ENCODE measurements at regions not wholly inside any gene's neighbourhood (a gene's known extent, or its start where the extent isn't known, plus 50 kb on each side); places are given as distances from the start of the nearest gene placed in this dataset.

DNA sequence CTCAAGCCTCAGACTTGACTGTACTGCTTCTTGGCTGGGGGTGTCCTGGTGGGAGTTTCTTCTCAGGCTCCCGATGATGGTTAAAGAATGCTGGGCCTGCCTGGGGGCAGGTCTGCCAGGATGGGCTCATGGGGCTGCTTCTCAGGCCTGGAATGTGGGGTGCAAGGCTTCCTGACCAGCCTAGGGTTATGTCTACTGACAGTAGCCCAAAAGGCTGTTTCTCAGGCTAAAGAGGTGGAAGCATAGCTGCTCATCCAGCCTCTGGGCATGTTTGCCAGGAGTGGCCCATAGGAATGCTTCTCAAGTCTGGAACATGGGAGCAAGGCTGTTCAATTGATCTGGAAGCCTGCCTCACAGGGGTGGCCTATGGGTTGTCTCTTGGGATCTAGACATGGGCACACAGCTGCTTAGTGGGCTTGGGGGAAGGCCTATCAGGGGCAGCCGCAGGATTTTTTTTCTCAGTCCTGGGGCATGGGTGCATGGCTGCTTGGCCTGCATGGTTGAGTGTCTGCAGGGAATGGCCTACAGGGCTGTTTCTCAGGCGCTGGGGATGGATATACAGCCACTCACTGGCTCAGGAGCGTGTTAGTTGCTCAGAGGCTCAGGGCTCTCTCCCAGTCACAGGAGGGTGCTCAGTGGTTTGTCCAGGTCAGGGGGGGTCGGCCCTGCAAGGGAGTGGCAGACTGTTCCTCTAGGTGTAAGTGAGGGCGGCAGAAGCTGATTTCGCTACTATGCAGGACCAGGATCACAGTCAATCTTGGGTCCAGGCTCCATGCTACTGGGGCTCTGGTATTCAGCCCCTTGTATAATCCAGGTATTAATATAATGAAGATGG lies 617.3 kb upstream of the REG3G start:
- ATAC-seq = no peak
- ChIA-PET POLR2A (no interaction called here), CTCF (no interaction called here)
- no peak overlapping the region for H3K4me3 Mint-ChIP-seq
- no peaks in the 10 kb centered on the region for H3K36me3 Mint-ChIP-seq (ENCODE audit: low read depth)
- intact Hi-C loops (cut with DNase I, micrococcal nuclease) = no loop called here
- DNase-seq = no peak
- H3K27me3 Mint-ChIP-seq = no peaks in the 10 kb centered on the region
- no peaks in the 10 kb centered on the region for H3K4me1 Mint-ChIP-seq
- peaks cover 2% of the 10 kb centered on the region for H3K9me3 Mint-ChIP-seq (ENCODE audit: low read depth)
- no peak overlapping the region for H3K27ac Mint-ChIP-seq

DNA sequence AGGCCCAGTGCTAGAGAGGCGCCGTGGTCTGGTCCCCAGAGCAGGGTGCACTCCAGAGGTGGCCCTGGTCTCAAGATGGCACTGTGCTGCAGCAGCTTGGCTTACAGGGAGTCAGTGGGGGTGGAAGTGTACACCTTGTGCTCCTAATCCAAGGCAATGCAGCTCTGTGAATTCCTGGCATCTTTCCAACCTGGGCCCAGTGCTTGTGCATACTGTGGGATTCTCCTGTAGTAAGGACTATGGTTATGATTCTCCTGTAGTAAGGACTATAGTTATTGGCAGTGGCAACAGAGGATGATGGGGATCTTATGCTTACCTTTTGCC lies 616.7 kb upstream of the REG3G start:
- no peaks in the 10 kb centered on the region for H3K27me3 Mint-ChIP-seq
- no peak overlapping the region for H3K4me3 Mint-ChIP-seq
- intact Hi-C loops (cut with DNase I, micrococcal nuclease) = no loop called here
- DNase-seq (no peak), ATAC-seq (no peak)
- ChIA-PET POLR2A (no interaction called here), CTCF (no interaction called here)
- no peaks in the 10 kb centered on the region for H3K4me1 Mint-ChIP-seq
- peaks cover 2% of the 10 kb centered on the region for H3K9me3 Mint-ChIP-seq (ENCODE audit: low read depth)
- no peak overlapping the region for H3K27ac Mint-ChIP-seq
- no peaks in the 10 kb centered on the region for H3K36me3 Mint-ChIP-seq (ENCODE audit: low read depth)

DNA sequence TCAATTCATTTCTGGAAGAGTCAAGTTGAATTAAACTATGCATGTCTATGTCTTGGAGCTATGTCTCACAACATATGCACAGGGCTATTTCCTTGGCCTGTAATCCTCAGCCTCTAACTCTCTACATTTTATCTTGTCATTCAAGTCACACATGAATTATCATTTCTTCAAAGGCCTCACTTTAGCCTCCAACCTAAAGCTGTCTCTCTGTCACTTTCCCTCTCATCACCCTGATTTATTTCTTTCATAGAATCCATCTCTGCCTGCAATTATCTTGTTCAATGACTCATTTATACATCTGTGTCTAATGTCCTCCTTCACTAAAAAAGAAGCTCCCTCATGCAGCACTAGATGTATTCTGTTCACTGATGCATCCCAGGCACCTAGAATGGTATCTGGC lies 614.2 kb upstream of the REG3G start:
- Mint-ChIP-seq H3K36me3 (ENCODE audit: low read depth) (no peaks in the 10 kb centered on the region), H3K4me1 (no peaks in the 10 kb centered on the region), H3K27ac (no peak overlapping the region), H3K9me3 (ENCODE audit: low read depth) (peaks cover 8% of the 10 kb centered on the region), H3K4me3 (no peak overlapping the region), H3K27me3 (no peaks in the 10 kb centered on the region)
- ATAC-seq (no peak), DNase-seq (no peak)
- ChIA-PET POLR2A (no interaction called here), CTCF (no interaction called here)
- intact Hi-C loops (cut with DNase I, micrococcal nuclease) = no loop called here

DNA sequence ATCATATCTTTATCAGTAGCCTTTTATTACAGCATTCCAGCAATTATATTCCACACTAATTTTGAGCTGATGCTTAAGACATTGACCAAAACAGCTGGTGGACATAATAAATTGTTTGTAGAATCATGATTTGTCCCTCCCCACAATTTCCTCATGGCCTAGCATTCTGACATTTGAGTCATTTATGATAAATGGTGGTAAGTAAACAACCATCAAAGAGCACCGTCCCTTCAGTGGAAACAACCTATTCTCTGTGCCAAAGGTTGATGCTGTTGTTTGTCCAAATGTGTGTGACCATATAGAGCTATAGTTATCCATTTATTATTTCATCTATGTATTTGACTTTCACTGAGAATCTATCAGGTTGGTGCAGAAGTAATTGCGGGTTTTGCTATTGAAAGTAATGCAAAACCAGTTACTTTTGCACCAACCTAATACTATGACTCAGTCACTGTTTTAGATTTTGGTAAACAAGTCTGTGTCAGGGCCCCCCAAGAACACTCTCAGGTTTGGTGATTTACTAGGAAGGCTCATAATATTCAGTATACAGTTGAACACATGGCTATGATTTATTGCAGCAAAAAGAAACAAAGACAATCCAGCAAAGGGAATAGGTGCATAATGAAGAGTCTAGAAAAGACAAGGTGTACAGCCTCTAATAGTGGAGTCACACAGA lies 608.7 kb upstream of the REG3G start:
- Mint-ChIP-seq H3K4me1 (no peaks in the 10 kb centered on the region), H3K36me3 (ENCODE audit: low read depth) (no peaks in the 10 kb centered on the region), H3K27me3 (no peaks in the 10 kb centered on the region), H3K4me3 (no peak overlapping the region), H3K9me3 (ENCODE audit: low read depth) (peaks cover 15% of the 10 kb centered on the region), H3K27ac (no peak overlapping the region)
- ATAC-seq (no peak), DNase-seq (no peak)
- POLR2A ChIA-PET = no interaction called here
- intact Hi-C loops (cut with DNase I, micrococcal nuclease) = no loop called here
- CTCF ChIA-PET = no interaction called here

DNA sequence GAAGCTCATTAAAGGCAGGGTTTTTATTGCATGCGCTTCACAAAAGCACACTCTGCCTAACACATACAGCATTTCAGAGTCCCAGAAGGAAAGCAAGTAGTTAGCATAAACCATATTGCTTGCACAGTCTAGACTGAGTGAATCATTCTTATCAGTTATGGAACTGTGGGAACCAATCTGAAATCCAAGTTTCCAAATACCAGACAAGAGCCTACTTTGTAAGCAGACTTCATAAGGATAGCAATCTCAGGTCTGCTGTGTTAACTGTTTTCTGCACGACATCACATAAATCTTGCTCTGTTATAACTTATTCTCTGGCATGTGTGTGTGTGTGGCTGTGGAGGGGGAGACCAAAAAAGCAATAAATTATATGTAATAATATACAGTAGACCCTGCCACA lies 608.1 kb upstream of the REG3G start:
- intact Hi-C loops (cut with DNase I, micrococcal nuclease) = no loop called here
- ChIA-PET CTCF (interaction anchor here (0.5 kb wide), 1 partner anchor 481 kb away, joined by 3 read pairs; no protein-coding TSS in a partner anchor), POLR2A (no interaction called here)
- ATAC-seq (no peak), DNase-seq (no peak)
- Mint-ChIP-seq H3K9me3 (ENCODE audit: low read depth) (peaks cover 16% of the 10 kb centered on the region), H3K27me3 (no peaks in the 10 kb centered on the region), H3K27ac (no peak overlapping the region), H3K4me1 (no peaks in the 10 kb centered on the region), H3K36me3 (ENCODE audit: low read depth) (no peaks in the 10 kb centered on the region), H3K4me3 (no peak overlapping the region)

DNA sequence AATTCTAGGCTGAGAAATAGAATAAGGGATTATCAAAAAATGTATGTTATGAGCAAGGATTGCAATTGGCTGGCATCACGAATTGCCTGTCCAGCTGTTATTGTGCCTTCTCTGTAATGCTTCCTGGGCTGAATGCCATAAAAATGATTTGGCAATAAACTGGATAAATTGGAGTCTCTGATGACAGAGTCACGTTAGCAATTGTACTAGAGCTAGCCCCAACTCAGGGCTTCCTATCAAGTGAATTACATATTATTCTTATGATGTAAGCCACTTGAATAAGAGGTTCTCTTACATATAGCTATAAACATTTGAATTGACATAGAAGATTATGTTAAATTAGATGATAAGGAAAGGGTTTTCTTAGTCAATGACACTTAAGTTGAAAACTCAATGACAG lies 607.5 kb upstream of the REG3G start:
- no peak for ATAC-seq
- Mint-ChIP-seq H3K4me1 (no peaks in the 10 kb centered on the region), H3K4me3 (no peak overlapping the region), H3K27ac (no peak overlapping the region), H3K9me3 (ENCODE audit: low read depth) (peaks cover 17% of the 10 kb centered on the region), H3K27me3 (no peaks in the 10 kb centered on the region), H3K36me3 (ENCODE audit: low read depth) (no peaks in the 10 kb centered on the region)
- intact Hi-C loops (cut with DNase I, micrococcal nuclease) = no loop called here
- POLR2A ChIA-PET = no interaction called here
- CTCF ChIA-PET = interaction anchor here (0.5 kb wide), 1 partner anchor 480 kb away, joined by 3 read pairs; no protein-coding TSS in a partner anchor
- DNase-seq = no peak

DNA sequence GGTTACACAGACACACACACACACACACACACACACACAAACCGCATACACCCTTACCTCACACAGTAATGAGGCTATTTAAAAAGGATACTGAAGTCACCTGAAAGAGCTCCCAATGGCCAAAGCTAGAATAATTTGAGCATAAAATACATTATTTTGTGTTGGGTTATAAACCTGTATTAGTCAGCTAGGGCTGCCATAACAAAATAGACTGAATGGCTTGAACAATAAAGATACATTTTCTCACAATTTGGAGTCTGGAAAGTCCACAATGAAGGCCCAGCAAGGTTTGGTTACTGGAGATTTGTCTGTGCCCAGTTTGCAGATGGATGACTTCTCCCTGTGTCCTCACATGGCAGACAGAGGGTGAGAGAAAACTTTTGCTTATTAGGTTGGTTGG lies 605.4 kb upstream of the REG3G start:
- Mint-ChIP-seq H3K9me3 (ENCODE audit: low read depth) (peaks cover 17% of the 10 kb centered on the region), H3K4me3 (no peak overlapping the region), H3K27me3 (no peaks in the 10 kb centered on the region), H3K4me1 (no peaks in the 10 kb centered on the region), H3K27ac (no peak overlapping the region), H3K36me3 (ENCODE audit: low read depth) (no peaks in the 10 kb centered on the region)
- ATAC-seq (no peak), DNase-seq (no peak)
- CTCF ChIA-PET = no interaction called here
- intact Hi-C loops (cut with DNase I, micrococcal nuclease) = no loop called here
- POLR2A ChIA-PET = no interaction called here

DNA sequence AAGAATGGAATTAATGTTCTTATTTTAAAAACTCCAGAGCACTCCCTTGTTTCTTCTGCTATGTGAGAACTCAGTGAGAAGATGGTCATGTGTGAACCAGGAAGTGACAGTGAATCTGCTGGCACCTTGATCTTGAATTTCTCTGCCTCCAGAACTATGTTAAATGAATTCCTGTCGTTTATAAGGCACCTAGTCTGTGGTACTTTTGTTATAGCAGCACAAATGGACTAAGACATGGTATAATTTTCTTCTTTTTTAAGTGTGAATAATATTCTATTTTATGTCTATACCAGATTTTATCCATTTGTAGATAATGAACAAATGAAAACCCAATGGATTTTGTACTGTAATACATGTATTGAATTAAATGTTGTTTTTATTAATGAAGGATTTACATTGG lies 601.9 kb upstream of the REG3G start:
- H3K9me3 Mint-ChIP-seq (ENCODE audit: low read depth) = peaks cover 8% of the 10 kb centered on the region
- ATAC-seq (no peak), DNase-seq (no peak)
- no peak overlapping the region for H3K4me3 Mint-ChIP-seq
- POLR2A ChIA-PET = no interaction called here
- CTCF ChIA-PET = no interaction called here
- H3K36me3 Mint-ChIP-seq (ENCODE audit: low read depth) = no peaks in the 10 kb centered on the region
- intact Hi-C loops (cut with DNase I, micrococcal nuclease) = no loop called here
- no peaks in the 10 kb centered on the region for H3K4me1 Mint-ChIP-seq
- no peak overlapping the region for H3K27ac Mint-ChIP-seq
- H3K27me3 Mint-ChIP-seq = no peaks in the 10 kb centered on the region

DNA sequence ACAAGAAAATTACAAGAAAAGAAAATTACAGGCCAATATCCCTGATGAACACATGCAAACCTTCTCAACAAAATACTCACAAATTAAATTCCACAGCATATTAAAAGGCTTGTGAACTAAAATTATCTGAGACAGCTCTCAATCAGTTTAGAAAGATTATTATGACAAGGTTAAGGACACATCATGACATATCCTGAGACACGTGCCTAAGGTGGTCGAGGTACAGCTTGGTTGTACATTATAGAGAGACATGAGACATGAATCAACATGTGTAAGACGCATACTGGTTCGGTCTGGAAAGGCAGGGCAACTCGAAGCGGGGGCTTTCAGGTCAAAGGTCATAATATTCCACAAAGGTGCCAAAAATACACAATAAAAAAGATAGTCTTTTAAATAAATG lies 598.3 kb upstream of the REG3G start:
- Mint-ChIP-seq H3K27me3 (no peaks in the 10 kb centered on the region), H3K9me3 (ENCODE audit: low read depth) (peaks cover 10% of the 10 kb centered on the region), H3K36me3 (ENCODE audit: low read depth) (no peaks in the 10 kb centered on the region), H3K4me3 (no peak overlapping the region), H3K4me1 (no peaks in the 10 kb centered on the region), H3K27ac (no peak overlapping the region)
- intact Hi-C loops (cut with DNase I, micrococcal nuclease) = no loop called here
- ATAC-seq = no peak
- ChIA-PET POLR2A (no interaction called here), CTCF (no interaction called here)
- DNase-seq = no peak

DNA sequence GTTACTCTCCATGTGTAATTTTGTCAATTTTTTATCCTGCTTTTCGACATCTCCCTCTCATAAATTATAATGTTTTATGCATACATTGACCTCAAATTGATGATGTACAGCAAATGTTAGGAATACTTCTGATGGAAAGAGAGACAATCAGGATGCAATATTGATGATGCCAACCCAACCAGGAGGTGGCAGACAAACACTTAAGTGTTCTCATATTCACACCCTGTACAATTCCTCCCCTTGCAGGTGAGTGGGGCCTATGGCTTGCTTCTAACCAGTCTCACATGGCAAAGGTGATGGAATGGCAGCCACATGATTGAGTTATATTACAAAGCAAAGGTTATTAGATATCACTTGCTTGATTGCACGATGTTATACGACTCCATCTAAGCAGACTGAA lies 594.3 kb upstream of the REG3G start:
- intact Hi-C loops (cut with DNase I, micrococcal nuclease) = no loop called here
- Mint-ChIP-seq H3K27me3 (no peaks in the 10 kb centered on the region), H3K36me3 (ENCODE audit: low read depth) (no peaks in the 10 kb centered on the region), H3K4me3 (no peak overlapping the region), H3K4me1 (no peaks in the 10 kb centered on the region), H3K9me3 (ENCODE audit: low read depth) (peaks cover 5% of the 10 kb centered on the region), H3K27ac (no peak overlapping the region)
- POLR2A ChIA-PET = no interaction called here
- ATAC-seq = no peak
- CTCF ChIA-PET = no interaction called here
- no peak for DNase-seq

DNA sequence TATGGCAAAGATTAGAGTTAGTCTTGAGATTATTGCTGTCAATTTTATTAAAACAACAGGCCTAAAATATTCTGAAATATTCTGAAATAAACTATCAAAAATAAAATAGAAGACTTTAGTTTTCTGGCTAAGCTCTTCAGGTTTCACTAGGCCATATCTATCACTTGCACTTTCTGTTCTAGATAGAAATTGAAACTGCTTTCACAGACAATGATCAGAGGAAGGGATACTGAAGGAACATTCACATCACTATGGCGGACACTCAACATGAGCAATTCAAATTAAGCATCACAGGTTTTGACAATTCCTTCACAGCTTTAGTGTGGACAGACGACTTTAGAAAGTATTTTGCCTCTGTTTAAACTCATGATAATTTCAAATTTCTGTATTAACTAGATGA lies 586.4 kb upstream of the REG3G start:
- no peaks in the 10 kb centered on the region for H3K27me3 Mint-ChIP-seq
- intact Hi-C loops (cut with DNase I, micrococcal nuclease) = no loop called here
- no peak for DNase-seq
- peaks cover 12% of the 10 kb centered on the region for H3K9me3 Mint-ChIP-seq (ENCODE audit: low read depth)
- H3K4me3 Mint-ChIP-seq = no peak overlapping the region
- ChIA-PET CTCF (no interaction called here), POLR2A (no interaction called here)
- ATAC-seq = no peak
- no peaks in the 10 kb centered on the region for H3K36me3 Mint-ChIP-seq (ENCODE audit: low read depth)
- no peak overlapping the region for H3K27ac Mint-ChIP-seq
- no peaks in the 10 kb centered on the region for H3K4me1 Mint-ChIP-seq

DNA sequence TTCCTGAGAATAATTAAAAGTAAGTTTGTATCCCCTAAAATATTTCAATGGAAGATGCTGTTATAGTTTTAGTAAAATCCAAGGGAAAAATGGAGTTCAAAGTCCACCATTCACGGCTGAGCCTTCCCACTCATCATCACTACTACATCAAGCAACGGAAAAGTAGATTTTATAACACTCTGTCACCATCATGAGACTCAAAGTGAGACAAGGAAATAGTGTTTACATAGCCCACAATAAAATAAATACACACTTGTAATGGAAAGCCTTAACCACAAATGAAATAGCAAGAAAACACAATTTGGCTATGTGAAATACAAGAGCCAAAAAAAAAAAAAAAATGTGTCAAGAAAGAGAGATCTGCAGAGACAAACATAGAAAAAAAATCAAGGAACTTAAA lies 569.9 kb upstream of the REG3G start:
- DNase-seq (no peak), ATAC-seq (no peak)
- intact Hi-C loops (cut with DNase I, micrococcal nuclease) = no loop called here
- Mint-ChIP-seq H3K27ac (no peak overlapping the region), H3K9me3 (ENCODE audit: low read depth) (peaks cover 17% of the 10 kb centered on the region), H3K36me3 (ENCODE audit: low read depth) (no peaks in the 10 kb centered on the region), H3K27me3 (no peaks in the 10 kb centered on the region), H3K4me1 (no peaks in the 10 kb centered on the region), H3K4me3 (no peak overlapping the region)
- POLR2A ChIA-PET = no interaction called here
- CTCF ChIA-PET = no interaction called here

All from activated CD4-positive, alpha-beta T cell treated with anti-CD3 and anti-CD28 coated beads for 36 hours (primary cell).